ENCODE measurements at regions not wholly inside any gene's neighbourhood (a gene's known extent, or its start where the extent isn't known, plus 50 kb on each side); places are given as distances from the start of the nearest gene placed in this dataset.

DNA sequence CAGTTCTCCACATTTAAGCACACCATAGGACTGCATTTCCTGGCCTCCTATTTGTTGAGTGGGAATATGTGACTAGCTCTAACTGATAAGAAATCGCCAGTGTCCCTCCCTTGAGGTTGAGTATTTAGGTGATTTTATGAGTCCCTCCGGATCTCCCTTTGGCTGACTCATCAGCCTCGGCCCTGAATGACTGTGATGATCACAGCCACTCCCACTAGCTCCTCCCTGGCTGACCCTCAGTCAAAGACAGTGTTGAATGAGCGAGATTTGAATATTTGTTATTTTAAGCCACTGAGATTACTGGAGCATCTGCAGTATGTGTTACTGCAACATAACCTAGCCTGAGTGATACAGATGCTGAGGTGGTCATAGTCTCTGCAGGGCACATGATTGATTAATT is 515.3 kb downstream of the EPHB1 start:
- DNase-seq (ENCODE audit: low read depth, low spot score) = no peak

GRCh38 chr3:135311699-135312098 is 516.6 kb downstream of the EPHB1 start:
- no peak for DNase-seq (ENCODE audit: low read depth, low spot score)

DNA sequence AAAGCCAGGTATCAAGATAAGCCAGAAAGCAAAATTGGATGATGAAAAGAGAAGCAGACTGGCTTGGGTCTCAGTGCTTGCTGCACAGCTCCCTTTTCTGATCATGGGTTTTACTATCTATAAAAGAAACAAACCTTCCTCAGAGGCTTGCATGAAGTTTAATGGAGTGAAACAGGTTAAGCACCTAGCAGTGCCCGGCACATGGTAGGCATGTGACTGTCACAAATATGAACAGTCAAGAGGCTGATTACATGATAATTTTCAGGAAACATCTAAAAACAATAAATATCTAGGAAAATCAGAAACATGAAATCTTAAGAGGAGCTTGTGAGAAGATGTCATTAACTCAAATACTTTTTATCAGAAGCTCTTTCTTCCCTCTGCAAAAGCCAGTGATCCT is 519.2 kb downstream of the EPHB1 start:
- DNase-seq (ENCODE audit: low read depth, low spot score) = no peak

GRCh38 chr3:135324301-135324700 is 529.2 kb downstream of the EPHB1 start:
- DNase-seq (ENCODE audit: low read depth, low spot score) = no peak

DNA sequence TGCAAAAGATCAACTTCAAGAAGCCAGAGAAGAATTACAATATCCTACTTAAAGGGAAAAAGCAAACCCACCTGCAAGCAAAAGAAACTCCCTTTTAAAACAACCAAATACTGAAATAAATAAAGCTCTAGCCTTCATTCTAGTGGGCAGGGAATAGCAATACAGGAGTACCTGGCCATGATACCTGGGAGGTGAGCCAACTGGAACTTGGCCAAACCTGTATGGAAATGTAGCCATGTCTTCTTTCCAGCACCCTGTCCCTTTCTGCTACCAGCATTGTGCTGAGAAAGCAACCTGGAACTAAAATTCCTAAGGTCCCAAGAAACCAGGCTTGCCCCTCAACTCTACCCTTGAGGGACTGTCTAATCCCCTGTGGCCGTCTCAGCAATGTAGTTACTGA is 530.0 kb downstream of the EPHB1 start:
- no peak for DNase-seq (ENCODE audit: low read depth, low spot score)

DNA sequence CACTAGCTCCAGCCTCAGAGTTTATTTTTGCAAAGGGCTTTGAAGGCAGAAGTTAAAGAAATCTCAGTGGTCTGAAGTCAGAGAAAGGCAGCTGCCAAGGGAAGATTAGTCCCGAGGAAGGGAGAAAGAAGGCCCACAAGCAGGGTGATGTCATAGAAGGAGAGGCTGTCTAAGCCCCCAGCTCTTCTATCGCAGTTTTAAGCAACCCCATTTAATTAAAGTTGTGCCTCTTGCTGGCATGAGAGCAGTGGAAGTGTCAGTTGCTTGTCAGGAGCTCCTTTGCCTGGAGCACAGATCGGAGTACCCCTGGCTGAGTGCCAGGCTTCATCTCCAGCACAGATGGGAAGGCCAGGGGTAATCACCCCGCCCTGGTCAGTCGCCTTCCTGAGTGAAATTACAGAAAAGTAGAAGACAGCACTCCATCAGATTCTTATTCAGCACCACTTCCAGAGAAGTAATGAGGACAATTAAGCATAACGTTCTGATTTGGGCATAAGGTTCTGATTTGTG is 530.7 kb downstream of the EPHB1 start:
- DNase-seq (ENCODE audit: low read depth, low spot score) = no peak

GRCh38 chr3:135326851-135327250 is 531.8 kb downstream of the EPHB1 start:
- DNase-seq (ENCODE audit: low read depth, low spot score) = no peak

DNA sequence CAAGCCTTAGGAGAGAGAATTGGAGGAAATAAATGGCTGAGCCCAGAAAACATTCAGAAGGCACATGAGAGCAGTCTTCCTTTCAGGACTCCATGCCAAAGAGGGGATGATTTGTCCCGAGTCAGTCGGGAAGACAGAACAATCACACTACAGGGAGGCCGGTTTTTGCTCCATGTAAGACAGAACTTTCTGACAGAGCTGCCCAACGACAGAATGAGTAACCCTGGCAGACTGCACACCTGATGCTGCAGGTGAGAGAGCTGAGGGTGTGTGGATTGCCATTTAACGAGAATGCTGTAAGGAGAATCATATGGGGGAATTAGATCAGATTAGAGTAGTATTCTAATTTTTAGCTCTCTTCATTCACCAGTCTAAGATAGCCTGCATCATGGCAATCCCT is 533.0 kb downstream of the EPHB1 start:
- no peak for DNase-seq (ENCODE audit: low read depth, low spot score)

GRCh38 chr3:135329479-135329878 is 534.4 kb downstream of the EPHB1 start:
- no peak for DNase-seq (ENCODE audit: low read depth, low spot score)

- no peak for DNase-seq (ENCODE audit: low read depth, low spot score)
Observed at GRCh38 chr3:135337192-135337591, 542.1 kb downstream of the EPHB1 start.

DNA sequence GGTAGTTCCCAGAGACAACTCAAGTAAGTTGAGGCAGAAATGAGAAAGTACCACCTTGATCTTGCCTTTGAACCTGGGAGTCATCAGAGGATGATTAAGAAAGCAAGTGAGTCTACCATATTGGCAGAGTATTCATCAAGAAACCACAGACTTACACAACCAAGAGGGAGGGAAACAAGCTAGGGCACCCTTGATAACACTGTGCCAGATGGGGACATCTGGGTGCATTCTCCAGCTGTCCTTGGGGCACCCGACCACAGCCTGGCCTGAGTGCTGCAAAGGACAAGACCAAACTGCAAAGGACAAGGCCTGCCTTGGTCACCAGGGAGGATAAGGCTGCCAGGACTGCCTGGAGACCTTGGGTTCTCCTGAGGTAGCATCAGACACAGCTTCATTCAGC is 553.6 kb downstream of the EPHB1 start:
- DNase-seq (ENCODE audit: low read depth, low spot score) = no peak

- DNase-seq (ENCODE audit: low read depth, low spot score) = no peak
Observed at GRCh38 chr3:135349254-135349948, 554.3 kb downstream of the EPHB1 start.

DNA sequence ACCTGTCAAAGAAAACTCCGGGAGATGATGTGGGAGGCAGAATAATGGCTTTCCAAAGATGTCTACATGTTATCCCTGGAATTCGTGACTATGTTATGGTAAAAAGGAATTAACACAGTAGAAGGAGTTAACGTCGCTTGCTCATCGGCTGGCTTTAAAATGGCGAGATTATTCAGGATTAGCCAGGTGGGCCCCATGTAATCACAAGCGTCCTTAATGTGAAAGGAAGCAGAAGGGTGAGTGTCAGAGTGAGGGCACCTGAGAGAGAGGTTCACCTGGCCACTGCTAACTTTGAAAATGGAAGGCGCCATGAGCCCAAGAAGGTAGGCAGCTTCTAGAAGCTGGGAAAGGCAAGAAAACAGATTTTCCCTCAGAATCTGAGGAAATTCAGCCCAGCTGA is 557.2 kb downstream of the EPHB1 start:
- DNase-seq (ENCODE audit: low read depth, low spot score) = no peak

DNA sequence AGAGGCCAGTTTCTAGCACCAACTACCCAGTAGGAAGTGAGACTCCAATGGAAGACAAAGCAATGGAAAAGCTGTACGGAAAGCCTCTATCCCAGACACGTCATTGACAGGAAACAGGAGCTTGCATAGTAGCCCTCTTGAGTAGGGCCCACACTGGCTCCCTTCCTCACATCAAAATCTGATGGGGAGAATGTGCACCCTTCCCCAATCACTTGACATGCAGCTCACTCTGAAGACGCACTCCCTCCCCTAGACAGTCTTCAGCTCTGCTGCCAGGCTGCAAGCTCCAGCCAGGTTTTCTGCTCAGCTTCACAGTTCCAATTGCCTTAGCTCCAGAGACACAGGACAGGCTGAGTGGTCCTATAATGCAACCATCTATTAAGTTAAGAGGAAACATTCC is 567.8 kb downstream of the EPHB1 start:
- no peak for DNase-seq (ENCODE audit: low read depth, low spot score)

GRCh38 chr3:135364676-135365075 is 569.6 kb downstream of the EPHB1 start:
- no peak for DNase-seq (ENCODE audit: low read depth, low spot score)

GRCh38 chr3:135366816-135367215 is 571.8 kb downstream of the EPHB1 start:
- no peak for DNase-seq (ENCODE audit: low read depth, low spot score)

DNA sequence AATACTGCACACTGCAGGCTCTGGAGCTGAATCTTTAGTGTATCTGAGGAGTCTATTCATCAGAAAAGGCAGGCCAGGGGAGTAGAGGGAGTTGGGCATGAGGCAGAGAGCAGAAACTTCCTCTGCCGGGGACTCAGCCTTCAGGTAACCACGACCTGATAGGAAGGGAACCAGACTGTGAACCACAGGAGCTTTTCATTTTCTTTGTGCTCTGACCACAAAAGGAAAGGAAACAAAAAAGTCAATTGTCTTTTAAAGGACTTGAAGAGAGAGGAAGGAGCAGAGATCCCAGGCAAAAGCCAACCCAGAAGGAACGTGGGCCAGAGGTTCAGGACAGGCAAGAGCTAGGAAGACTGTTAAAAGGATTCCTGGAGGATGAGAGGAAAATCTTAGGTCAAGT is 573.3 kb downstream of the EPHB1 start:
- DNase-seq (ENCODE audit: low read depth, low spot score) = no peak

DNA sequence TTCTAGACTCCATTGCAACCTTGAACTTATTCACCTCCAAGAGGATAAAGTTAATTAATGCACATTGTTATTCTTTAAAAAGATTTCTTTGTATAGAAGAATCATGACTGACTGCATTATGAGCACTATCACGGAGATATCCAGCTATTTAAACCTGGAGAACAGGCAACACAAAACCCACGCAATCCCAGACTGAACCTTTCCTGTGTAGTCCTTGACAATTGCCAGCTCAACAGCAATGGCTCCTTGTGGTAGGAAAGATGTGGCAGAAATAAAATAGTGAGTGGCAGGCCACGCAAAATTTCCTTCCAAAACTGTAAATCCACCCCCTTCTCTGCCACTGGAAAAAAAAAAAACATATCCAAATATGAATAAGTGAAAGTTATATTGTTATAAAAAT is 573.7 kb downstream of the EPHB1 start:
- DNase-seq (ENCODE audit: low read depth, low spot score) = no peak

- no peak for DNase-seq (ENCODE audit: low read depth, low spot score)
Observed at GRCh38 chr3:135374571-135374970, 579.5 kb downstream of the EPHB1 start.

DNA sequence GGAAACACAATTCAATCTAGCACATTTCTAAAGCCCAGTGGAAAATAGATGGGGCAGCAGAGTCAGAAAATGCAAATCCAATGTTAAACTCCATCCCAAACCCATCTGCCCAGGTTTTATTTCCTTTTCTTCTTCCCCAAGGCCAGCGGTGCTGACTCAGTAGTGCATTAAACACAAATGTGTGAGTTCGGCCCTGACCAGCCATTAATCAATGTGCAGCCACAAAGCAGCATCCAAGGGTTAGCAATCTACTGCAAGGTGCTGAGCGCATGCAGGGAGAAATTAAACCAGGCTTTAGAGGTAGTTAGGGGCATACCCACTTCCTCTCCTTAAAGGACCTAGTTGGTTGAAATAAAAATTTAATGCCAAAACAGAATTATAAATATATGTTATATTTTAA is 583.3 kb upstream of the PPP2R3A start:
- no peak for DNase-seq (ENCODE audit: low read depth, low spot score)

DNA sequence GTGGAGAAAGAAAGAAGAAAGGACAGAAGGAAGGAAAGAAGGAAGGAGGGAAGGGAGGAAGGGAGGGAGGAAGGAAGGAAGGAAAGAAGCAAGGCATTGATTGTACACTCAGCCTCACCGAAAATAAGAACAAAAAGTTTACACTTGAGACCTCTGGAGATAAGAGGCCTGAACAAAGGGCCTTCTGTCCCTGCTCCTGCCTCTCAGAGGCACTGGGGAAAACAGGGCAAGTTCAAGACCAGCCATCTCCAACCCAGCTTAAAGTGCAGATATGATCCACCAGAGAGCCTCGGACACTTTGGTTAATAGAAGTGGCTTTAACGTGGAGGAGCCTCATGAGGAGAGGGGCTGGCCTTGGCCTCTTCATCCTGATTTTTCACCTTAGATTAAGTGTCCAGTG is 582.9 kb upstream of the PPP2R3A start:
- no peak for DNase-seq (ENCODE audit: low read depth, low spot score)

- DNase-seq (ENCODE audit: low read depth, low spot score) = no peak
Observed at GRCh38 chr3:135383301-135383700, 582.2 kb upstream of the PPP2R3A start.

DNA sequence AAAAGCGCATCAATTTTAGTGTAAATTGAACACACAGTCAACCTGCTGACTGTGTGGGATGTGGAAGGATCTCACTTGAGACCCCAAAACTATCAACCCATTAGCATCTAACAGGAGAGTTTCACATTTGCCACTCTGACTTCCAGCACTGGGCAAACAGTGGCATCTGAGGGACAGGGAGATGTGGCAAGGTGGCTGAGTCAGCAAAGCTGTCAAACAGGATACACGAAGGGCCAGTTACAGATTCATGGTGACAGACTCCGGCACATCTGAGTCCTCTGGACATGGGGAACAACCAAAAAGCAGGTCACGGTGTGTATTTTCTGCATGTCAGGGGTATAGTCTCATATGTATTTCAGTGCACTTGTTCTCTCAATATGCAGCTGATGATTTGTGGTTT is 573.4 kb upstream of the PPP2R3A start:
- no peak for DNase-seq (ENCODE audit: low read depth, low spot score)

DNA sequence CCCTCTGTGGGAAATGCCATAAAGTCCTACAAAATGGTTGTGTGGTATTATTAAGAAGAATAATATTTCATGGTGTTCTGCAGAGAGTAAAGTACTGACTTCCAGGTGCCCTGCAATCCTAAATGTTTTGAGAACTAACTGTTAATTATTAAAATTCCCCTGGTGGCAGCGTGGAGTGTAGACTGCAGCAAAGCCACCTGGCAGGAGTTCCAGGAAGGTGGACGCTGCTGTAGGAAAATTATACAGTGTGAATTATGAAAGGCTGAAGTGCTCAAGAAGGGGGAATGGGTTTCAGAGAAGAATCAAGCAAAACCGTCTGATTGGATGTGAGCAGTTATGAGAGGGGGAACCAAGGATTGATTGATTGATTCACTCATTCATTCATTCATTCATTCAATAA is 572.4 kb upstream of the PPP2R3A start:
- no peak for DNase-seq (ENCODE audit: low read depth, low spot score)

Data from astrocyte of the hippocampus (primary cell).